Lower leg skin (tissue), 3 donors: ENCODE measurements at regions not wholly inside any gene's neighbourhood (a gene's known extent, or its start where the extent isn't known, plus 50 kb on each side); places are given as distances from the start of the nearest gene placed in this dataset.

Experiments
- POLR2A ChIP-seq, 2 donors: fragments of 450-650 bp; IDR thresholded peaks; one replicate each; pipeline ENCODE4 v1.6.1; 2016 to 2017; ENCODE audit warnings: antibody characterized with exemption in 2 of 2, mild to moderate bottlenecking in 1 of 2, moderate library complexity in 1 of 2
- TF ChIP-seq, protein P1 (sequence below), 3 donors: fragments of 450-650 bp; IDR thresholded peaks; one replicate each; pipeline ENCODE4 v1.5.1; 2016; ENCODE audit warnings: antibody characterized with exemption in 3 of 3, mild to moderate bottlenecking in 3 of 3, moderate library complexity in 2 of 3

DNA sequence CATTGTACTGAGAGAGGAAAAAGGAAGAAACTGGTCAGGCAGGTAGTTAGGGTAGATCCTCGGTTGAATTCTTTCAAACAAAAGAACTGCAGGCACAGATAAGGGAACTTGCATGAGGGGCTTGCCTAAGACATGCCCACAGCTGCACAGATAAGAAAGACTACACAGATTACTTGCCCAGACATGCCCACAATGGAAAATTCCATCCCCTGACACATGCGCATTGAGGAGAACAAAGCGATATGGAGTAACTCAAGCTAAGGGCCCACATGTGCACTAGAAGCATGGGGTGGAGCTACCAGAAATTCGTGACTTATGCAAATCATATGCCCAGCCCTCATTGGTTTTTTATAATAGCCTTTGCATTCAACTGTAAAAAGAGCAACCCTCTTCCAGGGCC lies 181.3 kb upstream of the ZNF521 start:
- TF ChIP-seq, protein P1, sequence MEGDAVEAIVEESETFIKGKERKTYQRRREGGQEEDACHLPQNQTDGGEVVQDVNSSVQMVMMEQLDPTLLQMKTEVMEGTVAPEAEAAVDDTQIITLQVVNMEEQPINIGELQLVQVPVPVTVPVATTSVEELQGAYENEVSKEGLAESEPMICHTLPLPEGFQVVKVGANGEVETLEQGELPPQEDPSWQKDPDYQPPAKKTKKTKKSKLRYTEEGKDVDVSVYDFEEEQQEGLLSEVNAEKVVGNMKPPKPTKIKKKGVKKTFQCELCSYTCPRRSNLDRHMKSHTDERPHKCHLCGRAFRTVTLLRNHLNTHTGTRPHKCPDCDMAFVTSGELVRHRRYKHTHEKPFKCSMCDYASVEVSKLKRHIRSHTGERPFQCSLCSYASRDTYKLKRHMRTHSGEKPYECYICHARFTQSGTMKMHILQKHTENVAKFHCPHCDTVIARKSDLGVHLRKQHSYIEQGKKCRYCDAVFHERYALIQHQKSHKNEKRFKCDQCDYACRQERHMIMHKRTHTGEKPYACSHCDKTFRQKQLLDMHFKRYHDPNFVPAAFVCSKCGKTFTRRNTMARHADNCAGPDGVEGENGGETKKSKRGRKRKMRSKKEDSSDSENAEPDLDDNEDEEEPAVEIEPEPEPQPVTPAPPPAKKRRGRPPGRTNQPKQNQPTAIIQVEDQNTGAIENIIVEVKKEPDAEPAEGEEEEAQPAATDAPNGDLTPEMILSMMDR (IDR thresholded peaks at IDR 0.05), result no peak
- no peak for TF ChIP-seq POLR2A (IDR thresholded peaks at IDR 0.05)
